Hepatocyte (in vitro differentiated cells): ENCODE measurements at regions not wholly inside any gene's neighbourhood (a gene's known extent, or its start where the extent isn't known, plus 50 kb on each side); places are given as distances from the start of the nearest gene placed in this dataset.

ENCODE experiments used
- DNase-seq: peaks from one replicate; pipeline ENCODE4 v3.0.0-alpha.2; 2016; ENCODE audit warnings: low spot score
- H2AFZ ChIP-seq: fragments of 200-600 bp; sonication (generic); 2 replicates; pipeline ENCODE4 v1.6.0; 2016; ENCODE audit warnings: antibody characterized with exemption, mild to moderate bottlenecking
- H3K27ac ChIP-seq: fragments of 200-600 bp; sonication (generic); 2 replicates; pipeline ENCODE4 v1.5.1; 2016; ENCODE audit warnings: mild to moderate bottlenecking
- H3K27me3 ChIP-seq: fragments of 200-600 bp; sonication (generic); 2 replicates; pipeline ENCODE4 v1.6.1; 2016
- H3K36me3 ChIP-seq: fragments of 200-600 bp; sonication (generic); replicated peaks from 2 replicates; pipeline ENCODE4 v1.5.1; 2016; ENCODE audit warnings: low read depth; ENCODE audit not compliant: insufficient read depth
- H3K4me1 ChIP-seq: fragments of 200-600 bp; sonication (generic); 2 replicates; pipeline ENCODE4 v1.5.1; 2016; ENCODE audit warnings: mild to moderate bottlenecking, moderate library complexity; ENCODE audit not compliant: insufficient read depth
- H3K4me2 ChIP-seq: fragments of 200-600 bp; sonication (generic); 2 replicates; pipeline ENCODE4 v1.6.0; 2016
- H3K4me3 ChIP-seq: fragments of 200-600 bp; sonication (generic); 2 replicates; pipeline ENCODE4 v1.5.1; 2016; ENCODE audit warnings: mild to moderate bottlenecking
- H3K79me2 ChIP-seq: fragments of 200-600 bp; sonication (generic); 2 replicates; pipeline ENCODE4 v1.6.0; 2017; ENCODE audit warnings: mild to moderate bottlenecking
- H3K9me2 ChIP-seq: fragments of 200-600 bp; sonication (generic); replicated peaks from 2 replicates; pipeline ENCODE4 v1.6.0; 2017; ENCODE audit warnings: mild to moderate bottlenecking; ENCODE audit not compliant: insufficient read depth
- H3K9me3 ChIP-seq: fragments of 200-600 bp; sonication (generic); 2 replicates; pipeline ENCODE4 v1.5.1; 2016; ENCODE audit warnings: low read depth, mild to moderate bottlenecking
- H4K20me1 ChIP-seq: fragments of 200-600 bp; sonication (generic); 2 replicates; pipeline ENCODE4 v1.6.0; 2016; ENCODE audit warnings: mild to moderate bottlenecking; ENCODE audit not compliant: insufficient read depth, poor library complexity, severe bottlenecking
- EZH2 ChIP-seq: fragments of 200-600 bp; sonication (generic); IDR thresholded peaks from 2 replicates; pipeline ENCODE4 v1.6.1; 2016; ENCODE audit warnings: antibody characterized with exemption, mild to moderate bottlenecking, borderline replicate concordance
- EZH2phosphoT487 ChIP-seq: fragments of 200-600 bp; sonication (generic); IDR thresholded peaks from one replicate; pipeline ENCODE4 v1.6.1; 2018; ENCODE audit warnings: antibody characterized with exemption, mild to moderate bottlenecking, low read depth, moderate library complexity; ENCODE audit not compliant: unreplicated experiment, severe bottlenecking
- WGBS: methylation state at CpG from one replicate; pipeline ENCODE4 v1.1.6; 2016; ENCODE audit warnings: low lambda C conversion rate; ENCODE audit errors: missing lambda C conversion rate; 5-methylcytosine and 5-hydroxymethylcytosine counted together
- TF ChIP-seq, protein P1 (sequence below): fragments of 200-600 bp; sonication (generic); IDR thresholded peaks from 2 replicates; pipeline ENCODE4 v1.5.1; 2016; ENCODE audit warnings: antibody characterized with exemption, mild to moderate bottlenecking; ENCODE audit not compliant: poor library complexity

GRCh38 chr13:60324131-60324530 lies 72.9 kb upstream of the TDRD3 start:
- no peak for TF ChIP-seq EZH2phosphoT487
- TF ChIP-seq EZH2 = no peak
- TF ChIP-seq, protein P1, sequence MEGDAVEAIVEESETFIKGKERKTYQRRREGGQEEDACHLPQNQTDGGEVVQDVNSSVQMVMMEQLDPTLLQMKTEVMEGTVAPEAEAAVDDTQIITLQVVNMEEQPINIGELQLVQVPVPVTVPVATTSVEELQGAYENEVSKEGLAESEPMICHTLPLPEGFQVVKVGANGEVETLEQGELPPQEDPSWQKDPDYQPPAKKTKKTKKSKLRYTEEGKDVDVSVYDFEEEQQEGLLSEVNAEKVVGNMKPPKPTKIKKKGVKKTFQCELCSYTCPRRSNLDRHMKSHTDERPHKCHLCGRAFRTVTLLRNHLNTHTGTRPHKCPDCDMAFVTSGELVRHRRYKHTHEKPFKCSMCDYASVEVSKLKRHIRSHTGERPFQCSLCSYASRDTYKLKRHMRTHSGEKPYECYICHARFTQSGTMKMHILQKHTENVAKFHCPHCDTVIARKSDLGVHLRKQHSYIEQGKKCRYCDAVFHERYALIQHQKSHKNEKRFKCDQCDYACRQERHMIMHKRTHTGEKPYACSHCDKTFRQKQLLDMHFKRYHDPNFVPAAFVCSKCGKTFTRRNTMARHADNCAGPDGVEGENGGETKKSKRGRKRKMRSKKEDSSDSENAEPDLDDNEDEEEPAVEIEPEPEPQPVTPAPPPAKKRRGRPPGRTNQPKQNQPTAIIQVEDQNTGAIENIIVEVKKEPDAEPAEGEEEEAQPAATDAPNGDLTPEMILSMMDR = no peak
- H3K9me3 ChIP-seq = no peaks in the 10 kb centered on the region
- DNase-seq = no peak
- H3K4me2 ChIP-seq = no peak overlapping the region
- no peak overlapping the region for H3K4me3 ChIP-seq
- H3K9me2 ChIP-seq = no peaks in the 10 kb centered on the region
- H3K36me3 ChIP-seq = no peaks in the 10 kb centered on the region
- WGBS = 80% methylated on average over 2 of the region's 2 CpGs
- no peaks in the 10 kb centered on the region for H4K20me1 ChIP-seq
- H2AFZ ChIP-seq = no peak overlapping the region
- H3K79me2 ChIP-seq = no peaks in the 10 kb centered on the region
- peaks cover 6% of the 10 kb centered on the region for H3K27me3 ChIP-seq
- H3K27ac ChIP-seq = no peak overlapping the region
- H3K4me1 ChIP-seq = no peaks in the 10 kb centered on the region

DNA sequence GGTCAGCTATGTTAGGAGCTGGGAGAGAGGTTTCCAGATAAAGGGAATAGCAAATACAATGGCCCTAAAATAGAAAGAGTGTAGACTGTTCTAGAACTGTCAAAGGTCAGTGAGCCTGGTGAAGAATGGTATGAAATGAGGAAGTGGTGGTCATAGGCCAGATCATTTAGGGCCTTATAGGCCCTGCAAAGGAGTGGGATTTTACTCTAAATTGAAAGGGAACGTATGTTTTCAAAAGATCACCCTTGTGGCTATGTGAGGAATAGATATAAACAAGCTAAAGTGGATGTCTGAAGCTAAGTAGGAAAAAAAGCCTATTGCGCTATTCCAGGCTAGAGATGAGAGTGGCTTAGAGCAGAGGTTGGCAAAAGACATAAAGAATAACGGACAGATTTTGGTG lies 70.7 kb upstream of the TDRD3 start:
- 95% methylated on average over 3 of the region's 3 CpGs for WGBS

GRCh38 chr13:60327511-60327910 lies 69.5 kb upstream of the TDRD3 start:
- H3K4me3 ChIP-seq = no peak overlapping the region
- no peaks in the 10 kb centered on the region for H3K9me2 ChIP-seq
- H3K27ac ChIP-seq = no peak overlapping the region
- H3K9me3 ChIP-seq = no peaks in the 10 kb centered on the region
- no peaks in the 10 kb centered on the region for H3K27me3 ChIP-seq
- no peaks in the 10 kb centered on the region for H3K36me3 ChIP-seq
- 68% methylated on average over 4 of the region's 4 CpGs for WGBS
- no peak for TF ChIP-seq EZH2phosphoT487
- TF ChIP-seq EZH2 = no peak
- TF ChIP-seq, protein P1 = no peak
- no peak for DNase-seq
- no peaks in the 10 kb centered on the region for H4K20me1 ChIP-seq
- H3K4me1 ChIP-seq = no peaks in the 10 kb centered on the region
- no peak overlapping the region for H2AFZ ChIP-seq
- H3K4me2 ChIP-seq = no peak overlapping the region
- H3K79me2 ChIP-seq = no peaks in the 10 kb centered on the region

More for the DNA sequence above, 70.7 kb upstream of the TDRD3 start:
- Histone ChIP-seq H3K4me2 (no peak overlapping the region), H2AFZ (no peak overlapping the region), H3K36me3 (no peaks in the 10 kb centered on the region), H3K4me1 (no peaks in the 10 kb centered on the region), H4K20me1 (no peaks in the 10 kb centered on the region), H3K79me2 (no peaks in the 10 kb centered on the region), H3K9me3 (no peaks in the 10 kb centered on the region), H3K27me3 (no peaks in the 10 kb centered on the region), H3K9me2 (no peaks in the 10 kb centered on the region), H3K4me3 (no peak overlapping the region), H3K27ac (no peak overlapping the region)
- no peak for DNase-seq
- no peak for TF ChIP-seq EZH2
- no peak for TF ChIP-seq EZH2phosphoT487
- TF ChIP-seq, protein P1 = no peak

- Histone ChIP-seq H3K9me3 (no peaks in the 10 kb centered on the region), H3K9me2 (no peaks in the 10 kb centered on the region), H3K4me1 (no peaks in the 10 kb centered on the region), H4K20me1 (no peaks in the 10 kb centered on the region), H3K4me3 (no peak overlapping the region), H3K36me3 (no peaks in the 10 kb centered on the region), H3K4me2 (no peak overlapping the region), H2AFZ (no peak overlapping the region), H3K27me3 (no peaks in the 10 kb centered on the region), H3K79me2 (no peaks in the 10 kb centered on the region), H3K27ac (no peak overlapping the region)
- 75% methylated on average over 2 of the region's 2 CpGs for WGBS
- DNase-seq = no peak
- TF ChIP-seq, protein P1 = no peak
- TF ChIP-seq EZH2phosphoT487 (no peak), EZH2 (no peak)
Measured at GRCh38 chr13:60328073-60328472, 68.9 kb upstream of the TDRD3 start.
